ENCODE measurements at regions not wholly inside any gene's neighbourhood (a gene's known extent, or its start where the extent isn't known, plus 50 kb on each side); places are given as distances from the start of the nearest gene placed in this dataset.

DNA sequence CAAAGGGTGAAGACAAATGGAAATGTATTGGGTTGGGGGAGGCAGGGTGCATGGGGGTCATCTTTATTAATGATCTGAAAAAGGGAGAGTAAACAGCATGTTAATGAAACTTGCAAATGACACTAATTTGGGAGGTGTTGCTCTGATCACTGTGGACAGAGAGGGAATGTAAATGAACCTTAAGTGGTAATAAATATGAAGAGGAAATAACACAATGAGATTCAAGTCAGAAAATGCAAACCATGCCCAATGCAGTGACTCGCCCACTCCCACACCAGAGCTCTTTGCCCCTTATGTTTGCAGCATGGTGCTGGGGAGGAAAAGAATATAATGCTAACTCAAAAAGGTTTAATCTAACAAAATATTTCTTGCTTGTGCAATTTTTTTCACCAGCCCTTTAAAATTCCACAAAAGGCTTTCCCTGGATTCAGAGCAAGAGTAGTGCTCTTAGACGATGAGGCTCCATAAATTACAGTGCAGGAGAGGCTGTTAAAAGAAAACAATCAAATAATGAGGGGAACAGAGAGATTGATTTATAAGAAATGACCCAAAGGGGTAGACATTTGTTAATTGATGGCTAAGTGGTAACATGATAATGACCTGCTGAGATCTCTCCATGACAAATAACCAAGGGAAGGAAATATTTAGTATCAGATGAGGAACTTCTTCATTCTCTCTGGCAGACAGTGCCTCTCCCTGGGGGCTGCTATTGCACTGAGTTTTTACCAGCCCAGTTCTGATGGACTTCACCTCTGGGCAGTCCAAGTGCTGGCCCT is 210.0 kb upstream of the PPP2R3A start:
- Histone ChIP-seq H3K27ac (no peak overlapping the region), H3K36me3 (replicated peaks; ENCODE audit: insufficient read depth, low read depth) (no peaks in the 10 kb centered on the region), H3K27me3 (no peaks in the 10 kb centered on the region), H3K4me3 (no peak overlapping the region), H3K4me2 (no peak overlapping the region), H3K79me2 (no peaks in the 10 kb centered on the region), H3K4me1 (ENCODE audit: insufficient read depth) (no peaks in the 10 kb centered on the region), H2AFZ (no peak overlapping the region), H3K9me2 (replicated peaks; ENCODE audit: insufficient read depth) (no peaks in the 10 kb centered on the region), H4K20me1 (ENCODE audit: insufficient read depth, poor library complexity, severe bottlenecking) (no peaks in the 10 kb centered on the region), H3K9me3 (ENCODE audit: low read depth) (no peaks in the 10 kb centered on the region)
- TF ChIP-seq, protein P1, sequence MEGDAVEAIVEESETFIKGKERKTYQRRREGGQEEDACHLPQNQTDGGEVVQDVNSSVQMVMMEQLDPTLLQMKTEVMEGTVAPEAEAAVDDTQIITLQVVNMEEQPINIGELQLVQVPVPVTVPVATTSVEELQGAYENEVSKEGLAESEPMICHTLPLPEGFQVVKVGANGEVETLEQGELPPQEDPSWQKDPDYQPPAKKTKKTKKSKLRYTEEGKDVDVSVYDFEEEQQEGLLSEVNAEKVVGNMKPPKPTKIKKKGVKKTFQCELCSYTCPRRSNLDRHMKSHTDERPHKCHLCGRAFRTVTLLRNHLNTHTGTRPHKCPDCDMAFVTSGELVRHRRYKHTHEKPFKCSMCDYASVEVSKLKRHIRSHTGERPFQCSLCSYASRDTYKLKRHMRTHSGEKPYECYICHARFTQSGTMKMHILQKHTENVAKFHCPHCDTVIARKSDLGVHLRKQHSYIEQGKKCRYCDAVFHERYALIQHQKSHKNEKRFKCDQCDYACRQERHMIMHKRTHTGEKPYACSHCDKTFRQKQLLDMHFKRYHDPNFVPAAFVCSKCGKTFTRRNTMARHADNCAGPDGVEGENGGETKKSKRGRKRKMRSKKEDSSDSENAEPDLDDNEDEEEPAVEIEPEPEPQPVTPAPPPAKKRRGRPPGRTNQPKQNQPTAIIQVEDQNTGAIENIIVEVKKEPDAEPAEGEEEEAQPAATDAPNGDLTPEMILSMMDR (IDR thresholded peaks at IDR 0.05; ENCODE audit: poor library complexity) = no peak
- TF ChIP-seq EZH2 (IDR thresholded peaks at IDR 0.05; ENCODE audit: borderline replicate concordance) (no peak), EZH2phosphoT487 (IDR thresholded peaks at IDR 0.05; ENCODE audit: low read depth, severe bottlenecking, unreplicated experiment) (no peak)
- DNase-seq (ENCODE audit: low spot score) = no peak
- WGBS (ENCODE audit: low lambda C conversion rate, missing lambda C conversion rate) = 74% methylated on average over 2 of the region's 2 CpGs

DNA sequence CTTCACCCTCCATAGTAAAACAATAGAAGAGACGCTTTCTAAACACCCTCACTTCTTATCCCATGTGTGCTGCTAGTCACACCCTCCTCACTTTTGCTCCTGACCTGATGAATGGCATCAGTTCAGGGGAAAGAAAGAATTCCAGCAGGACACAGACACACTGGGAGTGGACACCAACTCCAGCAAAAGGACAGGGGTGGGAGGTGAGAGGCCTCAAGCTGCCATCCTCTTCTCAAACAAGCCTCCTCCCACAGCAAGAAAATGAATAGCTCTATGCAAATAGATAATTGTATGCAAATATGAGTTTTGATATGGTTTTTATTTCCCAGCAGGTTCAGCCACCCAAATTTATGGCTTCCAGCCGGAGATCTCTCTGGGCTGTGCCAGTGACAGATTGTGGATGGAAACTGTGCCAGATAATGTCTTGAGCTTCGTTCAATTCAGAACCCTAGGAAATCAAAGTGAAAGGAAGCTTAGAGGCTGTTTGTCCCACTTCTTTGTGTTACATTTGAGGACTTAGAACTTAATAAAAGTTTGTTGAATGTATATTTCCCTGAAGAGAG is 209.3 kb upstream of the PPP2R3A start:
- H3K4me2 ChIP-seq = no peak overlapping the region
- DNase-seq (ENCODE audit: low spot score) = no peak
- WGBS (ENCODE audit: low lambda C conversion rate, missing lambda C conversion rate) = 83% methylated on average over 3 of the region's 3 CpGs

DNA sequence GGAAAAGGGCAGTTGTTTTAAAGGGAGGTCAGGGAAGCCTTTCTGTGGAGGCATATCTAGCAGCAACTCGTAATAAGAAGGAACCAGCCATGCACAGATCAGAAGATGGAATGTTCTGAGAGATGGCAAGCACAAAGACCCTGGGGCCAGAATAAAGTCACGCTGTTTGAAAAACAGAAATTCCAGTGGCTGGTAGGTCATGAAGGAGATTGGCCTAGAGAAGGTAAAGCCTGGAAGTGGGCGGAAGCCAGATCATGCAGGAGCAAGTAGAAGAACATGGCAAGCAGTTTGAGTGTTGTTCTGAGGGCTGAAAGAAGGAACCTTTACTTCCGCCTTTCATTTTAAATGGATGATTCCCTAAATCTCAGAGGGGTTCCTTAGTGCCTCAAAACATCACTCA is 208.1 kb upstream of the PPP2R3A start:
- Histone ChIP-seq H4K20me1 (ENCODE audit: insufficient read depth, poor library complexity, severe bottlenecking) (no peaks in the 10 kb centered on the region), H3K9me3 (ENCODE audit: low read depth) (no peaks in the 10 kb centered on the region), H3K4me1 (ENCODE audit: insufficient read depth) (no peaks in the 10 kb centered on the region), H3K27me3 (no peaks in the 10 kb centered on the region), H3K9me2 (replicated peaks; ENCODE audit: insufficient read depth) (no peaks in the 10 kb centered on the region), H3K27ac (no peak overlapping the region), H2AFZ (no peak overlapping the region), H3K79me2 (no peaks in the 10 kb centered on the region), H3K4me2 (no peak overlapping the region), H3K4me3 (no peak overlapping the region), H3K36me3 (replicated peaks; ENCODE audit: insufficient read depth, low read depth) (no peaks in the 10 kb centered on the region)
- 89% methylated on average over 4 of the region's 4 CpGs for WGBS (ENCODE audit: low lambda C conversion rate, missing lambda C conversion rate)
- DNase-seq (ENCODE audit: low spot score) = no peak
- TF ChIP-seq EZH2 (IDR thresholded peaks at IDR 0.05; ENCODE audit: borderline replicate concordance) (no peak), EZH2phosphoT487 (IDR thresholded peaks at IDR 0.05; ENCODE audit: low read depth, severe bottlenecking, unreplicated experiment) (no peak)
- TF ChIP-seq, protein P1 (IDR thresholded peaks at IDR 0.05; ENCODE audit: poor library complexity) = no peak

More for the DNA sequence above, 209.3 kb upstream of the PPP2R3A start:
- H3K79me2 ChIP-seq = no peaks in the 10 kb centered on the region
- no peaks in the 10 kb centered on the region for H3K9me2 ChIP-seq (replicated peaks; ENCODE audit: insufficient read depth)
- H4K20me1 ChIP-seq (ENCODE audit: insufficient read depth, poor library complexity, severe bottlenecking) = no peaks in the 10 kb centered on the region
- TF ChIP-seq EZH2 (IDR thresholded peaks at IDR 0.05; ENCODE audit: borderline replicate concordance) (no peak), EZH2phosphoT487 (IDR thresholded peaks at IDR 0.05; ENCODE audit: low read depth, severe bottlenecking, unreplicated experiment) (no peak)
- TF ChIP-seq, protein P1 (IDR thresholded peaks at IDR 0.05; ENCODE audit: poor library complexity) = no peak
- no peak overlapping the region for H2AFZ ChIP-seq
- no peaks in the 10 kb centered on the region for H3K9me3 ChIP-seq (ENCODE audit: low read depth)
- H3K4me3 ChIP-seq = no peak overlapping the region
- H3K27ac ChIP-seq = no peak overlapping the region
- no peaks in the 10 kb centered on the region for H3K36me3 ChIP-seq (replicated peaks; ENCODE audit: insufficient read depth, low read depth)
- H3K4me1 ChIP-seq (ENCODE audit: insufficient read depth) = no peaks in the 10 kb centered on the region
- H3K27me3 ChIP-seq = no peaks in the 10 kb centered on the region
